Mesenchymal stem cell (in vitro differentiated cells and primary cell): ENCODE measurements at regions not wholly inside any gene's neighbourhood (a gene's known extent, or its start where the extent isn't known, plus 50 kb on each side); places are given as distances from the start of the nearest gene placed in this dataset.
"Not testable (repeated sequence)": the region's sequence is repeated elsewhere in the genome, so short reads cannot be mapped to it uniquely, and the experiment has no call there.

Experiments
- DNase-seq: peaks from one replicate; pipeline ENCODE4 v3.0.0-alpha.2; 2013
- H2AFZ ChIP-seq: one replicate; pipeline ENCODE4 v1.6.1; 2013; ENCODE audit warnings: low read depth, mild to moderate bottlenecking, control low read depth, inconsistent platforms, low read length, moderate library complexity
- H2AK5ac ChIP-seq: 2 replicates; pipeline ENCODE4 v1.6.1; 2013; ENCODE audit warnings: low read length, moderate library complexity, mild to moderate bottlenecking, inconsistent platforms; ENCODE audit not compliant: severe bottlenecking
- H2BK120ac ChIP-seq: one replicate; pipeline ENCODE4 v1.6.1; 2013; ENCODE audit warnings: low read depth, mild to moderate bottlenecking, inconsistent platforms, low read length, moderate library complexity
- H2BK12ac ChIP-seq, 2 experiments: one replicate each; pipeline ENCODE4 v1.6.1; 2013; ENCODE audit warnings: inconsistent platforms in 2 of 2, low read length in 2 of 2, mild to moderate bottlenecking in 2 of 2, moderate library complexity in 2 of 2, control low read depth in 1 of 2
- H2BK15ac ChIP-seq: one replicate; pipeline ENCODE4 v1.6.1; 2013; ENCODE audit warnings: mild to moderate bottlenecking, low read depth, inconsistent platforms; ENCODE audit not compliant: poor library complexity, severe bottlenecking
- H2BK5ac ChIP-seq: 2 replicates; pipeline ENCODE4 v1.6.1; 2013; ENCODE audit warnings: low read depth, mild to moderate bottlenecking, low read length, control low read depth, inconsistent platforms; ENCODE audit not compliant: poor library complexity, severe bottlenecking
- H3K14ac ChIP-seq, 2 experiments: one replicate each; pipeline ENCODE4 v1.6.1; 2013; ENCODE audit warnings: inconsistent platforms in 2 of 2, low read length in 2 of 2, control low read depth in 1 of 2, mild to moderate bottlenecking in 1 of 2, moderate library complexity in 1 of 2
- H3K18ac ChIP-seq, 2 experiments: one replicate each; pipeline ENCODE4 v1.6.1; 2013; ENCODE audit warnings: inconsistent platforms in 2 of 2, low read length in 2 of 2, control low read depth in 1 of 2, low read depth in 1 of 2, mild to moderate bottlenecking in 1 of 2
- H3K23ac ChIP-seq, 2 experiments: one replicate each; pipeline ENCODE4 v1.6.1; 2013; ENCODE audit warnings: inconsistent platforms in 2 of 2, low read length in 2 of 2, mild to moderate bottlenecking in 2 of 2, moderate library complexity in 2 of 2, control low read depth in 1 of 2
- H3K27ac ChIP-seq: 2 replicates; pipeline ENCODE4 v1.5.1; 2013; ENCODE audit warnings: mild to moderate bottlenecking, moderate library complexity, low read length, control low read depth, inconsistent platforms; ENCODE audit not compliant: poor library complexity, severe bottlenecking
- H3K27me3 ChIP-seq, 2 experiments: 2 replicates each; pipeline versions ENCODE4 v1.6.1 to v1.7.0; 2013; ENCODE audit warnings: low read length in 2 of 2, mild to moderate bottlenecking in 2 of 2, moderate library complexity in 2 of 2, control low read depth in 1 of 2, inconsistent platforms in 1 of 2; ENCODE audit not compliant: control insufficient read depth in 1 of 2, insufficient read depth in 1 of 2
- H3K36me3 ChIP-seq, 2 experiments: 2 replicates each; pipeline versions ENCODE4 v1.6.1 to v1.7.0; 2013; ENCODE audit warnings: low read length in 2 of 2, control low read depth in 1 of 2, inconsistent platforms in 1 of 2, low read depth in 1 of 2, mild to moderate bottlenecking in 1 of 2; ENCODE audit not compliant: insufficient read depth in 2 of 2, control insufficient read depth in 1 of 2
- H3K4ac ChIP-seq, 2 experiments: one replicate each; pipeline ENCODE4 v1.6.1; 2013; ENCODE audit warnings: inconsistent platforms in 2 of 2, low read length in 2 of 2, mild to moderate bottlenecking in 2 of 2, moderate library complexity in 2 of 2, control low read depth in 1 of 2, low read depth in 1 of 2
- H3K4me1 ChIP-seq: 2 replicates; pipeline ENCODE4 v1.6.1; 2013; ENCODE audit warnings: low read depth, low read length, control low read depth; ENCODE audit not compliant: control insufficient read depth, insufficient read depth
- H3K4me2 ChIP-seq: 2 replicates; pipeline ENCODE4 v1.6.1; 2013; ENCODE audit warnings: low read length, mild to moderate bottlenecking, inconsistent platforms; ENCODE audit not compliant: poor library complexity, severe bottlenecking
- H3K4me3 ChIP-seq, 2 experiments: 2 replicates each; pipeline versions ENCODE4 v1.5.1 to v1.7.0; 2013; ENCODE audit warnings: low read length in 2 of 2, mild to moderate bottlenecking in 2 of 2, control low read depth in 1 of 2, low read depth in 1 of 2; ENCODE audit not compliant: insufficient read depth in 1 of 2
- H3K79me1 ChIP-seq: replicated peaks from 2 replicates; pipeline ENCODE4 v1.6.1; 2013; ENCODE audit warnings: mild to moderate bottlenecking, control low read depth, low read length, inconsistent platforms; ENCODE audit not compliant: poor library complexity, severe bottlenecking
- H3K9ac ChIP-seq: 2 replicates; pipeline ENCODE4 v1.7.0; 2013; ENCODE audit warnings: mild to moderate bottlenecking, low read length, moderate library complexity
- H3K9me3 ChIP-seq: 2 replicates; pipeline ENCODE4 v1.7.0; 2013; ENCODE audit warnings: mild to moderate bottlenecking, low read length; ENCODE audit not compliant: control insufficient read depth
- H4K8ac ChIP-seq: one replicate; pipeline ENCODE4 v1.6.1; 2013; ENCODE audit warnings: inconsistent platforms, mild to moderate bottlenecking, low read length, moderate library complexity
- H4K91ac ChIP-seq: one replicate; pipeline ENCODE4 v1.6.1; 2013; ENCODE audit warnings: mild to moderate bottlenecking, low read length, inconsistent platforms
- WGBS: methylation state at CpG from one replicate; pipeline ENCODE4 v1.1.7; 2013; ENCODE audit warnings: mixed read lengths; 5-methylcytosine and 5-hydroxymethylcytosine counted together

DNA sequence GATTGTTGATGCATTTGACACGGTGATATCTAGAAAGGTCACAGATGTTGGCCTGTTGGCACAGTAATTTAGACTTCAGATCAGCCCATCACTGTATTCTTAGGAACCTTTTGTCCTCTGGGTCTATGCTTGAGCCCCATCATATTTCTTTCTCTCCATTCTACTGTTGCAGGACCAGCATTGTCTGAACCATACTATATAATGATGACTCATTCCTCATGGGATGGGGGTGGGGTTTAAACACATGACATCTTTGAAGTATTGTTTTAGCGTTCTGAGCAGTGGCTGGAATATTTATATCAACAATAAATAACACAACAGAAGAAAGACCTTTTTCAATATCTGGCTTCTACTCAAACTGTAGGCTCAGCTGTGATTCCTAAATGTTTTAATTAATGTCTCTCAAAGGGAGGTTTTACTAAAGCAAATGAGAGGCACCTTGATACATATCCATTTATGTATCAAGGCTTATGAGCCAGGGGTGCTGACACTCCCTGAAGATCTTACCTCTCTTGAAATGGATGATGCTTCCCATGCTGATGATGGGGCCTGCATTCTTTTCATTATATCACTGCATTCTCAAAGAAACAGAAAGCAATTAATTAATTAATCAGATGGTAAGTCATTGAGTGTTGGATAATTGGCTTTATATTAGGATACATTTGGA is 379.0 kb upstream of the GOT2 start:
- no peak overlapping the region for H3K18ac ChIP-seq
- no peaks in the 10 kb centered on the region for H3K27me3 ChIP-seq
- no peaks in the 10 kb centered on the region for H3K9me3 ChIP-seq
- no peak overlapping the region for H3K9ac ChIP-seq
- H3K23ac ChIP-seq: no peak overlapping the region
- no peaks in the 10 kb centered on the region for H3K4me1 ChIP-seq
- H2BK5ac ChIP-seq: no peak overlapping the region
- no peak overlapping the region for H4K91ac ChIP-seq
- no peak overlapping the region for H2BK12ac ChIP-seq
- H2AK5ac ChIP-seq: no peak overlapping the region
- H3K4me2 ChIP-seq: no peak overlapping the region
- no peak for DNase-seq
- no peak overlapping the region for H3K27ac ChIP-seq
- no peak overlapping the region for H3K4ac ChIP-seq
- no peak overlapping the region for H2BK120ac ChIP-seq
- 71% methylated on average over 1 of the region's 2 CpGs for WGBS
- no peak overlapping the region for H3K4me3 ChIP-seq
- H3K79me1 ChIP-seq: no peaks in the 10 kb centered on the region
- no peak overlapping the region for H2AFZ ChIP-seq
- no peak overlapping the region for H3K14ac ChIP-seq
- H3K36me3 ChIP-seq: no peaks in the 10 kb centered on the region
- no peak overlapping the region for H4K8ac ChIP-seq
- H2BK15ac ChIP-seq: no peak overlapping the region

DNA sequence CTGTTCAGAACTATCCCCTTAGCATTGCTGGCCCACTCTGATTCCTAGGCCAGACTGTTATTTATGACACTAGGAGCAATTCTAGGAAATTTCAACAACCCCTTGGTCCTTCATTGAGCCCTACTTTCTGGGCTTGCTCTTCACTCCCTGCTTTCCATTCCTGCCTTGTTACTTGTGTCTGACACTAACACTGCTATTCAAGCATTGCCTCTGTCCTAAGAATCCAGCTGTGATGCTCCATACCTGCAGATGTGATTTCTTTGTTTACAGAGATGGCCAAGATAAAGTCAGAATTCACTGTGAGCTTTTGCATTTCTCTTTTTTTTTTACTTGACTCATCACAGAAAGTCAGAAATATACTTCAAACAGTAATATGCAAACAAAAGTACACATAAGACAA is 377.2 kb upstream of the GOT2 start:
- no peak overlapping the region for H4K91ac ChIP-seq
- no peak overlapping the region for H3K14ac ChIP-seq
- no peak overlapping the region for H3K18ac ChIP-seq
- H2AFZ ChIP-seq: no peak overlapping the region
- H4K8ac ChIP-seq: no peak overlapping the region
- H3K23ac ChIP-seq: no peak overlapping the region
- no peak overlapping the region for H3K4me2 ChIP-seq
- no peaks in the 10 kb centered on the region for H3K9me3 ChIP-seq
- no peak overlapping the region for H2BK12ac ChIP-seq
- no peaks in the 10 kb centered on the region for H3K4me1 ChIP-seq
- H2BK120ac ChIP-seq: no peak overlapping the region
- no peak overlapping the region for H2BK15ac ChIP-seq
- H2AK5ac ChIP-seq: no peak overlapping the region
- no peak overlapping the region for H3K4ac ChIP-seq
- DNase-seq: no peak
- no peak overlapping the region for H2BK5ac ChIP-seq
- no peak overlapping the region for H3K4me3 ChIP-seq
- no peak overlapping the region for H3K27ac ChIP-seq
- no peak overlapping the region for H3K9ac ChIP-seq
- H3K27me3 ChIP-seq: no peaks in the 10 kb centered on the region
- H3K79me1 ChIP-seq: no peaks in the 10 kb centered on the region
- no peaks in the 10 kb centered on the region for H3K36me3 ChIP-seq

DNA sequence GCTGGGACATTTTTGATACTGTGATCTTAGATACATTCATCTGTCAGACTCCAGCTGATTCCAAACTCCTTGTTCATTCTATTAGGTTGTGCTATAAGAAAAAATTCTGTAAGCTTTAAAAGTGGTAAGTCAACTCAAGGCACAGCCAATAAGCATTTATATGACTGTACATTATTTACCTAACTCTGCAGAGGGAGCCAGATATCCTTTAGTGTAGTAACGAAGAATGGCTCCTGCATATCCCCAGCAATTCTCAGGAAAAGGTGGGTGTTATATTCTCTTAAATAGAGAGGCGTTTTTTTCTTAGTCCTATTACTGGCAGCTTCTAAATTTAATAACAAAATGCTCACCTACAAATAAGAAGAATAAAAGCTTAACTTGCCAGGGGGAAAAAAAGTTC is 374.3 kb upstream of the GOT2 start:
- no peak overlapping the region for H2BK15ac ChIP-seq
- no CpG with 5 or more reads among the region's 2 CpGs for WGBS
- H3K4ac ChIP-seq: no peak overlapping the region
- H3K27me3 ChIP-seq: no peaks in the 10 kb centered on the region
- no peak overlapping the region for H3K9ac ChIP-seq
- H2BK12ac ChIP-seq: no peak overlapping the region
- no peak overlapping the region for H2AFZ ChIP-seq
- H3K4me2 ChIP-seq: no peak overlapping the region
- H3K4me1 ChIP-seq: no peaks in the 10 kb centered on the region
- no peak overlapping the region for H4K8ac ChIP-seq
- no peak overlapping the region for H4K91ac ChIP-seq
- no peak overlapping the region for H2AK5ac ChIP-seq
- no peak overlapping the region for H3K14ac ChIP-seq
- H3K27ac ChIP-seq: no peak overlapping the region
- no peak overlapping the region for H3K23ac ChIP-seq
- H3K4me3 ChIP-seq: no peak overlapping the region
- no peaks in the 10 kb centered on the region for H3K79me1 ChIP-seq
- DNase-seq: no peak
- H3K18ac ChIP-seq: no peak overlapping the region
- H3K9me3 ChIP-seq: no peaks in the 10 kb centered on the region
- no peaks in the 10 kb centered on the region for H3K36me3 ChIP-seq
- H2BK120ac ChIP-seq: no peak overlapping the region
- H2BK5ac ChIP-seq: no peak overlapping the region

DNA sequence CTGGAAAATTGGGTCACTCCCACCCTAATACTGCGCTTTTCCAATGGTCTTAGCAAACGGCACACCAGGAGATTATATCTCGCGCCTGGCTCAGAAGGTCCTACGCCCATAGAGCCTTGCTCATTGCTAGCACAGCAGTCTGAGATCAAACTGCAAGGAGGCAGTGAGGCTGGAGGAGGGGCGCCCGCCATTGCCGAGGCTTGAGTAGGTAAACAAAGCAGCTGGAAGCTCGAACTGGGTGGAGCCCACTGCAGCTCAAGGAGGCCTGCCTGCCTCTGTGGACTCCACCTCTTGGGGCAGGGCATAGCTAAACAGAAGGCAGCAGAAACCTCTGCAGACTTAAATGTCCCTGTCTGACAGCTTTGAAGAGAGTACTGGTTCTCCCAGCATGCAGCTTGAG is 362.6 kb upstream of the GOT2 start:
- H2AK5ac ChIP-seq, H3K4me1 ChIP-seq, DNase-seq, H3K4me2 ChIP-seq, H2BK5ac ChIP-seq, H3K9ac ChIP-seq, H3K23ac ChIP-seq, H2BK12ac ChIP-seq, H4K91ac ChIP-seq, H3K27me3 ChIP-seq, H3K27ac ChIP-seq, H2BK120ac ChIP-seq, H3K4me3 ChIP-seq, H3K14ac ChIP-seq, H3K36me3 ChIP-seq, H4K8ac ChIP-seq, H3K9me3 ChIP-seq, H3K18ac ChIP-seq, H3K4ac ChIP-seq, H2BK15ac ChIP-seq, H2AFZ ChIP-seq, H3K79me1 ChIP-seq: not testable (repeated sequence)
- WGBS: 86% methylated on average over 9 of the region's 9 CpGs
